DND-41 (cell line): ENCODE measurements at regions not wholly inside any gene's neighbourhood (a gene's known extent, or its start where the extent isn't known, plus 50 kb on each side); places are given as distances from the start of the nearest gene placed in this dataset.

Experiments
- CTCF ChIP-seq: IDR thresholded peaks from 2 replicates; pipeline ENCODE4 v1.5.1; 2012; ENCODE audit warnings: borderline replicate concordance, low read length, moderate library complexity, mild to moderate bottlenecking; ENCODE audit not compliant: poor library complexity, severe bottlenecking; ENCODE audit errors: extremely low read depth
- EZH2 ChIP-seq: IDR thresholded peaks from 3 replicates; pipeline ENCODE4 v1.6.1; 2012; ENCODE audit warnings: borderline replicate concordance, low read depth, mild to moderate bottlenecking, moderate library complexity, low read length, inconsistent platforms; ENCODE audit not compliant: severe bottlenecking

- TF ChIP-seq CTCF (no peak), EZH2 (no peak)
These were observed 139.4 kb upstream of the AGR3 start for GRCh38 chr7:17021205-17021604.
